Thyroid gland (tissue), 4 donors: ENCODE measurements at regions not wholly inside any gene's neighbourhood (a gene's known extent, or its start where the extent isn't known, plus 50 kb on each side); places are given as distances from the start of the nearest gene placed in this dataset.

Experiments used
- DNase-seq, 2 donors: peaks; one replicate each; pipeline ENCODE4 v3.0.0-alpha.2; 2019
- H3K27ac ChIP-seq, 3 donors: fragments of 200-600 bp; sonication (generic); 1 replicate in 2 of 3; 2 replicates in 1 of 3; pipeline ENCODE4 v1.5.1; 2016 to 2019; ENCODE audit warnings: mild to moderate bottlenecking in 1 of 3, moderate library complexity in 1 of 3
- H3K27me3 ChIP-seq: fragments of 200-600 bp; sonication (generic); one replicate; pipeline ENCODE4 v1.5.1; 2019
- H3K36me3 ChIP-seq, 2 donors: fragments of 200-600 bp; sonication (generic); one replicate each; pipeline ENCODE4 v1.5.1; 2016 to 2019
- H3K4me1 ChIP-seq, 2 donors: fragments of 200-600 bp; sonication (generic); one replicate each; pipeline ENCODE4 v1.5.1; 2017 to 2019
- H3K4me3 ChIP-seq, 3 donors: fragments of 200-600 bp; sonication (generic); replicated peaks in 1 of 3; 1 replicate in 2 of 3; 2 replicates in 1 of 3; pipeline ENCODE4 v1.5.1; 2016; ENCODE audit warnings: mild to moderate bottlenecking in 1 of 3
- H3K9me3 ChIP-seq: fragments of 200-600 bp; sonication (generic); one replicate; pipeline ENCODE4 v1.5.1; 2017
- POLR2A ChIP-seq, 2 donors: fragments of 450-650 bp; IDR thresholded peaks; one replicate each; pipeline ENCODE4 v1.6.1; 2017; ENCODE audit warnings: antibody characterized with exemption in 2 of 2, mild to moderate bottlenecking in 2 of 2, moderate library complexity in 1 of 2
- WGBS, 2 donors: methylation state at CpG; one replicate each; pipeline ENCODE4 v1.1.5; 2017; 5-methylcytosine and 5-hydroxymethylcytosine counted together
- intact Hi-C: fragments of 100-400 bp; cut with DNase I; formaldehyde crosslinking; loops from one replicate; pipeline ENCODE4 v1.15.1; 2023
- TF ChIP-seq, protein P1 (sequence below), 6 experiments: fragments of 200-600 bp in 3 of 6; fragments of 450-650 bp in 3 of 6; sonication (generic) in 3 of 6; IDR thresholded peaks; one replicate each; pipeline ENCODE4 v1.5.1; 2016 to 2019; ENCODE audit warnings: antibody characterized with exemption in 6 of 6, mild to moderate bottlenecking in 2 of 6, inconsistent platforms in 1 of 6, moderate library complexity in 1 of 6

DNA sequence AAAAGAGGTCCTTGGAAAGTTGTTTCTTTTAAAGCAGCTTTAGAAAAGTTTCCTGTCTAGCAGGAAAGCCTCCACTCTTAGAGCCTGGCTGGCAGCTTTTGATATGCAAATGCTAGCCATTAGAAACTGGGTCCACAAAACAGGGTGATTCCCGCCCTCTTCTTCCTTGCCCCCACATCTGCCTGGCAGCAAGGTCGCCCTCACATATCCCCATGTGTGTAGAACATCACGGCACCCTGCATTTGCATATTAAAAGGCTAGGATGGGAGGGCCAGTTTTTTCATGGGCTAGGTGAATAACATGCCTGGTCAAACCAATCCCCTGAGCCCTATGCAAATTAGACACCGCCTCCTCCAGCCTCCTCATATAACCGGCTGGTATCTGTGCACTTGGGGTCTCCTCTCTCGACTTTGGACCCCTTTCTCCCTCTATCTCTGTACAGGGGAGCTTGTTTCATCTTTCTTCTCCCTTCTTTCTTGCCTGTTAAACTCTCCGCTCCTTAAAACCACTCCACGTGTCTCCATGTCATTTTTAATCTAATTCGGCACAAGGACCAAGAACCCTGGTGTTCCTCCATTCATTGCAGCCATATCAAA is 426.8 kb upstream of the CTNND2 start:
- 70 to 73% methylated on average over 9 of the region's 9 CpGs for WGBS, 2 donors
- Histone ChIP-seq H3K27ac (no peak overlapping the region), H3K4me1 (no peaks in the 10 kb centered on the region), H3K36me3 (no peaks in the 10 kb centered on the region), H3K27me3 (no peaks in the 10 kb centered on the region), H3K4me3 (no peak overlapping the region), H3K9me3 (no peaks in the 10 kb centered on the region)
- TF ChIP-seq, protein P1, sequence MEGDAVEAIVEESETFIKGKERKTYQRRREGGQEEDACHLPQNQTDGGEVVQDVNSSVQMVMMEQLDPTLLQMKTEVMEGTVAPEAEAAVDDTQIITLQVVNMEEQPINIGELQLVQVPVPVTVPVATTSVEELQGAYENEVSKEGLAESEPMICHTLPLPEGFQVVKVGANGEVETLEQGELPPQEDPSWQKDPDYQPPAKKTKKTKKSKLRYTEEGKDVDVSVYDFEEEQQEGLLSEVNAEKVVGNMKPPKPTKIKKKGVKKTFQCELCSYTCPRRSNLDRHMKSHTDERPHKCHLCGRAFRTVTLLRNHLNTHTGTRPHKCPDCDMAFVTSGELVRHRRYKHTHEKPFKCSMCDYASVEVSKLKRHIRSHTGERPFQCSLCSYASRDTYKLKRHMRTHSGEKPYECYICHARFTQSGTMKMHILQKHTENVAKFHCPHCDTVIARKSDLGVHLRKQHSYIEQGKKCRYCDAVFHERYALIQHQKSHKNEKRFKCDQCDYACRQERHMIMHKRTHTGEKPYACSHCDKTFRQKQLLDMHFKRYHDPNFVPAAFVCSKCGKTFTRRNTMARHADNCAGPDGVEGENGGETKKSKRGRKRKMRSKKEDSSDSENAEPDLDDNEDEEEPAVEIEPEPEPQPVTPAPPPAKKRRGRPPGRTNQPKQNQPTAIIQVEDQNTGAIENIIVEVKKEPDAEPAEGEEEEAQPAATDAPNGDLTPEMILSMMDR (IDR thresholded peaks at IDR 0.05): no peak
- no peak for TF ChIP-seq POLR2A (IDR thresholded peaks at IDR 0.05)
- DNase-seq: no peak
- intact Hi-C loops: no loop called here

DNA sequence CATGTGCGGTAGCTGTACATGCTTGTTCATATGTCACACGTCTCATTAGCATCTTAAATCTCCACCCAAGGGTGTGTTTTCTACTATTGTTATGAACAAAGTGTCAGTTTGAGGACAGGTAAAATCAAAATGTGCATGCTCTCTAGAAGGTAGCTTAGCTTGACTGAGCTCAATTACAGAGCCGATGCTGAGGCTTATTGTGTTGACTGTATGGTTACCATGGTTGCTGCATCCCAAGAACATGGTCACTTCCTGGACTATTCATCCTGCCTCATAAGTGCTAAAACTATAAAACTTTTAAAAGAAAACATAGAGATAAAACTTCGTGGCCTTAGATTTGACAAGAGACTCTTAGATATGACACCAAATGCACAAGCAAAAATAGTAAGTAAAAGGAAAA is 426.1 kb upstream of the CTNND2 start:
- Histone ChIP-seq H3K27me3 (no peaks in the 10 kb centered on the region), H3K4me3 (no peak overlapping the region), H3K9me3 (no peaks in the 10 kb centered on the region), H3K4me1 (no peaks in the 10 kb centered on the region), H3K36me3 (no peaks in the 10 kb centered on the region), H3K27ac (no peak overlapping the region)
- 75 to 77% methylated on average over 4 of the region's 4 CpGs for WGBS, 2 donors
- no peak for TF ChIP-seq POLR2A (IDR thresholded peaks at IDR 0.05)
- TF ChIP-seq, protein P1 (IDR thresholded peaks at IDR 0.05): no peak
- intact Hi-C loops: no loop called here
- DNase-seq: no peak

DNA sequence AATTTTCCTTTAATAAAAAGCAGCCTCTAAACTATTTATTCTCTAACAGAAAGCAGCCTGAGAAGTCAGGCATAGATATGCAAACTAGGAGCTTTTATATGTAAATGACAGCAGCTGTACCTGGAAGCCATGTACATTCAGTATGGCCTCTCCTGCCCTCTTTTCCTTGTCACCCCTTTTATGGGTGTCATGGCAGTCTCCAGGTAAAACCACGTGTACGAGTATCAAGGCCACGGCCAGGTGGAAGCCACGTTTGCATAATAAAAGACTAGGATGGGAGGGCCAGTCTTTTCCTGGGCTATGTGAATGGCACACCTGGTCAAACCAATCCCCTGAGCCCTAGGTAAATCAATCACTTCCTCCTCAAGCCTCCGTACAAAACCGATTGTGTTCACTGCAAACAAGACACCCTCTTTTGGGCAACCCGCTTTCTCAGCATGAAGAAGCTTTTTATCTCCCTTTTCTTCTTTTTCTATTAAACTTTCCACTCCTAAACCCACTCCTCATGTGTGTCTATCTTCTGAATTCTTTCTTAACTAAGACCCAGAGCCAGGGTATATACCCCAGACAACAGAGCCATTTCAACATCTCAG is 419.5 kb upstream of the CTNND2 start:
- H3K9me3 ChIP-seq: no peaks in the 10 kb centered on the region
- no peaks in the 10 kb centered on the region for H3K36me3 ChIP-seq
- no peaks in the 10 kb centered on the region for H3K4me1 ChIP-seq
- DNase-seq: no peak
- intact Hi-C loops: no loop called here
- H3K27me3 ChIP-seq: no peaks in the 10 kb centered on the region
- no peak overlapping the region for H3K4me3 ChIP-seq
- no peak for TF ChIP-seq POLR2A (IDR thresholded peaks at IDR 0.05)
- TF ChIP-seq, protein P1 (IDR thresholded peaks at IDR 0.05): no peak
- 52 to 63% methylated on average over 7 of the region's 7 CpGs for WGBS, 2 donors
- no peak overlapping the region for H3K27ac ChIP-seq

DNA sequence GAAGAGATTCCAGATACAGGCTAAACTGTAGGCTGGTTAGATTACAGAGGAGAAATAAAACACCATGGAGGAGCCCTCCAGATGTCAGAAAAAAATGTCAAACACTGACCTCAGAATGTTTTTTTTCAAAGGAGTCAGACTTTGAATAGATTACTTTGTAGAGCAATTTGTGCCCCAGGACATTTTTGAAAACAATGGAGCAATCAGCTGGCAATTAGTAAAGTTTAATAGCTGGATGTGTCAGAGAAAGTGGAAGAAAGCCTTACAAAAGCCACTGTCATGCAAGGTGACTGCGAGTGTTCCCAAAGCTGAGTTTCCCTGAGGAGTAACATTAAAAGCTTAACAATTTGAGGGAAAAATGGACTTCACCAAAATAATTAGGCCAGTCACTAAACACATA is 417.8 kb upstream of the CTNND2 start:
- Histone ChIP-seq H3K36me3 (no peaks in the 10 kb centered on the region), H3K9me3 (no peaks in the 10 kb centered on the region), H3K27me3 (no peaks in the 10 kb centered on the region), H3K27ac (no peak overlapping the region), H3K4me1 (no peaks in the 10 kb centered on the region), H3K4me3 (no peak overlapping the region)
- WGBS, 2 donors: 37 to 39% methylated on average over 1 of the region's 1 CpG
- TF ChIP-seq, protein P1 (IDR thresholded peaks at IDR 0.05): no peak
- no peak for TF ChIP-seq POLR2A (IDR thresholded peaks at IDR 0.05)
- intact Hi-C loops: no loop called here
- no peak for DNase-seq

DNA sequence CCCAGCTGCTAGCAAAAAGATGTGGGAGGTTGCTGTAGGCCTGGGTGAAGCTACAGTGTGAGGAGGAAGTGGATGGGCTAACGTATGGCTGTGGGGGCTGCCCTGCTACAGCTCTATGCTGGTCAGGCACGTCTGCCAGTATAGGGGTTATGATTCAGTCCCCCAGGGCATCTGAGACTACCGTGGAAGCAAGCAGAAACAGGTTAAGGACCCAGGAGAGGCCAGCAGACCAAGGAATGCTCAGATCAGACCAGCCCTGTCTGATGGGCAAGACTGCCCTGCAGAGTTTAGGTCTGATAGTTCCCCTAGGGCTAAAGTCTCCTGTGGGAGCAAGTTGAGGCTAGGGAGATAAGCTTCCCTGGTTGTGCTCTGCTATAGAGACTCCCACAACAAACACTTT is 416.1 kb upstream of the CTNND2 start:
- 79% methylated on average over 3 of the region's 3 CpGs for WGBS, 2 donors
- H3K27ac ChIP-seq: no peak overlapping the region
- no peak for TF ChIP-seq POLR2A (IDR thresholded peaks at IDR 0.05)
- TF ChIP-seq, protein P1 (IDR thresholded peaks at IDR 0.05): no peak
- intact Hi-C loops: no loop called here
- no peaks in the 10 kb centered on the region for H3K9me3 ChIP-seq
- no peaks in the 10 kb centered on the region for H3K27me3 ChIP-seq
- no peak for DNase-seq
- H3K36me3 ChIP-seq: no peaks in the 10 kb centered on the region
- no peak overlapping the region for H3K4me3 ChIP-seq
- no peaks in the 10 kb centered on the region for H3K4me1 ChIP-seq
